GM23248 (cell line): ENCODE measurements at regions not wholly inside any gene's neighbourhood (a gene's known extent, or its start where the extent isn't known, plus 50 kb on each side); places are given as distances from the start of the nearest gene placed in this dataset.

Experiments
- DNase-seq: peaks from one replicate; pipeline ENCODE4 v3.0.0-alpha.2; 2015
- H2AFZ ChIP-seq: fragments of 200-600 bp; sonication (generic); 2 replicates; pipeline ENCODE4 v1.6.1; 2016; ENCODE audit warnings: antibody characterized with exemption
- H3F3A ChIP-seq: fragments of 200-600 bp; sonication (generic); 2 replicates; pipeline ENCODE4 v1.6.1; 2016; ENCODE audit warnings: mild to moderate bottlenecking, antibody characterized with exemption, mixed run types; ENCODE audit not compliant: insufficient read depth
- H3K27ac ChIP-seq: fragments of 200-600 bp; sonication (generic); 2 replicates; pipeline ENCODE4 v1.5.1; 2016; ENCODE audit warnings: mild to moderate bottlenecking
- H3K27me3 ChIP-seq: fragments of 200-600 bp; sonication (generic); replicated peaks from 2 replicates; pipeline ENCODE4 v1.6.1; 2016; ENCODE audit warnings: mild to moderate bottlenecking; ENCODE audit not compliant: insufficient read depth
- H3K36me3 ChIP-seq: fragments of 200-600 bp; sonication (generic); 2 replicates; pipeline ENCODE4 v1.6.1; 2016; ENCODE audit warnings: low read depth, mild to moderate bottlenecking
- H3K4me1 ChIP-seq: fragments of 200-600 bp; sonication (generic); 2 replicates; pipeline ENCODE4 v1.6.1; 2016; ENCODE audit warnings: mild to moderate bottlenecking; ENCODE audit not compliant: insufficient read depth
- H3K4me2 ChIP-seq: fragments of 200-600 bp; sonication (generic); one replicate; pipeline ENCODE4 v1.6.1; 2016; ENCODE audit warnings: mild to moderate bottlenecking; ENCODE audit not compliant: unreplicated experiment
- H3K4me3 ChIP-seq: fragments of 200-600 bp; sonication (generic); 2 replicates; pipeline ENCODE4 v1.5.1; 2016; ENCODE audit warnings: mild to moderate bottlenecking
- H3K79me2 ChIP-seq: fragments of 200-600 bp; sonication (generic); 2 replicates; pipeline ENCODE4 v1.6.1; 2016; ENCODE audit warnings: mild to moderate bottlenecking; ENCODE audit not compliant: insufficient read depth
- H3K9ac ChIP-seq: fragments of 200-600 bp; sonication (generic); 2 replicates; pipeline ENCODE4 v1.6.1; 2016; ENCODE audit warnings: mild to moderate bottlenecking
- H3K9me2 ChIP-seq: fragments of 200-600 bp; sonication (generic); 2 replicates; pipeline ENCODE4 v1.6.1; 2016; ENCODE audit warnings: mixed run types, mild to moderate bottlenecking, moderate library complexity; ENCODE audit not compliant: insufficient read depth
- H3K9me3 ChIP-seq: fragments of 200-600 bp; sonication (generic); one replicate; pipeline ENCODE4 v1.6.1; 2017; ENCODE audit warnings: low read depth
- H4K20me1 ChIP-seq: fragments of 200-600 bp; sonication (generic); 2 replicates; pipeline ENCODE4 v1.6.0; 2016; ENCODE audit not compliant: insufficient read depth
- EZH2 ChIP-seq: fragments of 200-600 bp; sonication (generic); IDR thresholded peaks from 2 replicates; pipeline ENCODE4 v1.6.1; 2018; ENCODE audit warnings: antibody characterized with exemption, mild to moderate bottlenecking; ENCODE audit not compliant: insufficient read depth, poor library complexity, severe bottlenecking
- EZH2phosphoT487 ChIP-seq: fragments of 200-600 bp; sonication (generic); IDR thresholded peaks from 2 replicates; pipeline ENCODE4 v1.6.1; 2018; ENCODE audit warnings: antibody characterized with exemption, moderate library complexity, mild to moderate bottlenecking, low read depth; ENCODE audit not compliant: insufficient read depth
- WGBS, 2 experiments: methylation state at CpG; one replicate each; pipeline ENCODE4 v1.1.6; 2015 to 2017; ENCODE audit warnings: low lambda C conversion rate in 2 of 2, low coverage in 1 of 2; ENCODE audit errors: missing lambda C conversion rate in 2 of 2; 5-methylcytosine and 5-hydroxymethylcytosine counted together
- in situ Hi-C: fragments of 300-500 bp; cut with MboI; formaldehyde crosslinking; loops from 2 replicates; pipeline ENCODE4 v1.15.0; 2020

DNA sequence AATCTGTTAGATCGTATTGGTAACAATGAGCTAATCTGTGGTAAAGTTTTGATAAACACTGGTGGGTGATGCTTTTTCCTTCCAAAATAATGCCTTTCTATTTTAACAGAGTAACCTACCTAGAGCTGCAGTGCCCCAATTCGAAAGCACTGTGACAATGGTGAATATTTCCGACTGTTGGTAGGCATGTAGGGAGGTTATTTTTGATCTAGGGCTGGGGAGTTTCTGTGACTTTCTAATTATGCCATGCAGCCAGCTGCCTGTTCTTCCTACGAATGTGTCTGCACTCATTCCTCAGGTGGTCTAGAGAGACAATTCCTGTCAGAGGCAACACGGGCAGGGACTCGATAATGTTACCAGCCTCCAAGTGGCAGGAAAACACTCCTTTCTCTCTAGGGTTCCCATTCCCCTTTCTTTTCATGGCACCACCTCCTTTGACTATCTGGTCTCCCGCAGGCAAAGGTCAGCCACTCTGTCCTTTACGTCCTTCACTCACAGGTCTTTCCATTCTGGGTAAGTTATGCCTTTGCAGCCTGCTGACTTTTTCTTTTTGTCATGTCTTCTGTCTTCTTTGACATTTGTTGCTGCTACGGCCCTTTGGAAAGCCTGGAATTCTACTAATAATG is 167.2 kb upstream of the MGAT5 start:
- Histone ChIP-seq H3K79me2 (no peaks in the 10 kb centered on the region), H3K36me3 (no peaks in the 10 kb centered on the region), H3K4me3 (no peak overlapping the region), H3K4me2 (no peak overlapping the region), H3K9me2 (no peaks in the 10 kb centered on the region), H3K27ac (no peak overlapping the region), H3K27me3 (peaks cover 3% of the 10 kb centered on the region; the same call in 1 of the 2 replicates), H3K9ac (no peak overlapping the region), H2AFZ (no peak overlapping the region), H3K9me3 (no peaks in the 10 kb centered on the region), H3F3A (no peaks in the 10 kb centered on the region), H3K4me1 (no peaks in the 10 kb centered on the region), H4K20me1 (no peaks in the 10 kb centered on the region)
- in situ Hi-C loops: no loop called here
- WGBS, 2 experiments: 35 to 39% methylated on average over 9 of the region's 9 CpGs
- TF ChIP-seq EZH2phosphoT487 (no peak), EZH2 (no peak)
- no peak for DNase-seq

DNA sequence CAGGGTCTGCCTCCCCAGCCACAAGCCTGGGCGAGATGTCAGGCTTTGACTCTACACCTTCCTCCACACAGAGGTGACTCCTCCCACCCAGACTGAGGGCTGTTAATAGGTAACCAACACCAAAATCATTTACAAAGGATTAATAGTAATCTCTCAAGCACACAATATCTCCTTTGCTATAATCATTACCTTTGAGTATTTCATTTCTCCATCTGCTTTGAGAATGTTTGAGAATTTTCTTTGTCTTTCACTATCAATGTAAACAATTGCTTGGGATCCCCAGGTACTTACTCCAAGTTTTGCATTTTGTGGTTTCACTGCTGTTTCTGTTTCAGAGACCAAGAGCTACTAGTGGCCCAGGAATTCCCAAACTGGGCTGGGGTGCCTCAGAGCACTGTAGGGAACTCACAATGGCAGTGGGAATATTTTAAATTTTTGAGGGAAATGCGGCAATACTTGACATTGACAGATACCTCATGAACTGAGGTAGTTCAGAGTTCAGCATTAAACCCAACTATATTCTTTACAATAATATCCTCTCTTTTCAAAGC is 166.4 kb upstream of the MGAT5 start:
- in situ Hi-C loops: no loop called here

DNA sequence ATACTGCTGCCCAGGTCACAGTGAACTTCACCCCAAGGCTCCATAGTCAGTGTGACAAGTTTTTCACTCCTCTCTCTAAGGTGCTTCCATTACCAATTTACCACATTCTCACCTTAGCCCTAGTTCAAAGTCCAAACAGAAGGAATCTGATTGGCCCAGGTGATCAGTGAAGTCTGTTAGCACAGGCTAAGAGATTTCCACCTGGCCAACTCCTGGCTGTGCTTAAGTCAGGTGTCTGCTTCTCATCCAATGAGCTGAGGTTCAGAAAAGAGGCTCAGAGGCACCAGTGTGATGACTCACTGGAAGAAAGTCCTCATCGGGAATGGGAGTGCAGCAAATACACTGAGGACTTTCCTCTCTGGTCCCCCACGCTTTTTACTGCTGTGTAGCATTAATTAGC is 164.4 kb upstream of the MGAT5 start:
- Histone ChIP-seq H3K4me1 (no peaks in the 10 kb centered on the region), H3K79me2 (no peaks in the 10 kb centered on the region), H3K27ac (no peak overlapping the region), H4K20me1 (no peaks in the 10 kb centered on the region), H3K4me3 (no peak overlapping the region), H2AFZ (no peak overlapping the region), H3K4me2 (no peak overlapping the region), H3K36me3 (no peaks in the 10 kb centered on the region), H3K9me3 (no peaks in the 10 kb centered on the region), H3K9ac (no peak overlapping the region), H3K9me2 (no peaks in the 10 kb centered on the region), H3F3A (no peaks in the 10 kb centered on the region), H3K27me3 (peaks cover 3% of the 10 kb centered on the region; the same call in 1 of the 2 replicates)
- 44 to 48% methylated on average over 2 of the region's 2 CpGs for WGBS, 2 experiments
- TF ChIP-seq EZH2phosphoT487 (no peak), EZH2 (no peak)
- no peak for DNase-seq
- in situ Hi-C loops: no loop called here

More for the DNA sequence above, 166.4 kb upstream of the MGAT5 start:
- Histone ChIP-seq H2AFZ (no peak overlapping the region), H3K27me3 (peaks cover 3% of the 10 kb centered on the region; the same call in 1 of the 2 replicates), H3K9me3 (no peaks in the 10 kb centered on the region), H3F3A (no peaks in the 10 kb centered on the region), H3K9ac (no peak overlapping the region), H3K79me2 (no peaks in the 10 kb centered on the region), H3K36me3 (no peaks in the 10 kb centered on the region), H4K20me1 (no peaks in the 10 kb centered on the region), H3K4me3 (no peak overlapping the region), H3K4me2 (no peak overlapping the region), H3K27ac (no peak overlapping the region), H3K9me2 (no peaks in the 10 kb centered on the region), H3K4me1 (no peaks in the 10 kb centered on the region)
- no peak for DNase-seq
- TF ChIP-seq EZH2 (no peak), EZH2phosphoT487 (no peak)
- WGBS, 2 experiments: 35 to 54% methylated on average over 2 of the region's 2 CpGs

- no peaks in the 10 kb centered on the region for H4K20me1 ChIP-seq
- no peak overlapping the region for H2AFZ ChIP-seq
- H3F3A ChIP-seq: no peaks in the 10 kb centered on the region
- in situ Hi-C loops: no loop called here
- DNase-seq: no peak
- no peaks in the 10 kb centered on the region for H3K79me2 ChIP-seq
- H3K27ac ChIP-seq: no peak overlapping the region
- H3K4me2 ChIP-seq: no peak overlapping the region
- no peaks in the 10 kb centered on the region for H3K4me1 ChIP-seq
- H3K9me2 ChIP-seq: no peaks in the 10 kb centered on the region
- no peaks in the 10 kb centered on the region for H3K9me3 ChIP-seq
- WGBS, 2 experiments: 61 to 62% methylated on average over 4 of the region's 4 CpGs
- no peak overlapping the region for H3K4me3 ChIP-seq
- no peak overlapping the region for H3K9ac ChIP-seq
- TF ChIP-seq EZH2 (no peak), EZH2phosphoT487 (no peak)
- H3K36me3 ChIP-seq: no peaks in the 10 kb centered on the region
- H3K27me3 ChIP-seq: peaks cover 4% of the 10 kb centered on the region
Observed at GRCh38 chr2:134097740-134098139, 156.1 kb upstream of the MGAT5 start.
